OCI-M2 (cell line): ENCODE measurements at regions not wholly inside any gene's neighbourhood (a gene's known extent, or its start where the extent isn't known, plus 50 kb on each side); places are given as distances from the start of the nearest gene placed in this dataset.

Experiments
- DNase-seq: peaks from one replicate; lab custom pipeline; 2025; ENCODE audit not compliant: unreplicated experiment; lab: John Stamatoyannopoulos, UW

DNA sequence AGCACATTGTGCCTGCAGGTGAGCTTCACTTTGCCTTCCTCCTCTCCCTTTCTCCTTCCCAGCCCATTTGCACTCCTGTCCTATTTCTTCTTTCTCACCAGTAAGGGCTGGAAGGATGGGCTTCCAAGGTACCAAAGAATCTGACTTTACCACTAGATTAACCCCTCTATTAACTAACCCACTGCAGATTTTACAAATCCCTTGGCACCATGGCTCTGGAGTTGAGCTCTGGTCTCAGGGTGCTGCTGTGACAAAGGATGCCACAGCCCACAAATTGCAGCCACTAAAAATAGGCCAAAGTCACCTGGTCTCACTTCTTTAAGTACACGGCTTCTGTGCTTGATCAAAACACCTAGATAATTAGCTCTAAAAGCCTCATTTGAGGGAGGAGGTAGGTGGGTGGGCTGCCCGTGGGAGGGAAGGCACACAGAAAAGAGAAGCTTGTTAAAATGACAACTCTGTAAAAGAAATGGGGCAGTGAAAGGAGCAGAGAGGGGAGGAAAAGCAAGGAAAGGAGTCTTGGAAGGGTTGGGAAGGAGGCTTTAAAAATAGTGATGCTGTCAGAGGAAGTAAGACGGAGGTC, 327.4 kb downstream of the DRD1 start:
- DNase-seq = no peak

DNA sequence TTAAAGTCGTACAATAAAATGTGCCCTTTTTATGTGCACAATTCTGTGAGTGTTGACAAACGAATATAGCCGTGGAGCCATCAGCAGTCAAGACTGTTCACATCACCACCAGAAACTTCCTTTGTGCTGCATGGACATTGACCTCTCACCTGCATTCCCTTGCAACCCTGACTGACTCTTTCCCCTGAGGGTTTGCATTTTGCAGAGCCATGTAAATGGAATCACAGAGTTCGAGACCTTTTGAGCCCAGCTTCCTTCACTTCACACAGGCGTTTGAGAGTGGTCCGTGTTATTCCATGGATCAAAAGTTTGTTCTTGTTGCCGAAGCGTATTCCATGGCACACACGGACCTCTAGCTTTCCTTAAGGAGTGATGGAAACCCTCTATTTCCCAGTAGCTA, 328.2 kb downstream of the DRD1 start:
- no peak for DNase-seq

DNA sequence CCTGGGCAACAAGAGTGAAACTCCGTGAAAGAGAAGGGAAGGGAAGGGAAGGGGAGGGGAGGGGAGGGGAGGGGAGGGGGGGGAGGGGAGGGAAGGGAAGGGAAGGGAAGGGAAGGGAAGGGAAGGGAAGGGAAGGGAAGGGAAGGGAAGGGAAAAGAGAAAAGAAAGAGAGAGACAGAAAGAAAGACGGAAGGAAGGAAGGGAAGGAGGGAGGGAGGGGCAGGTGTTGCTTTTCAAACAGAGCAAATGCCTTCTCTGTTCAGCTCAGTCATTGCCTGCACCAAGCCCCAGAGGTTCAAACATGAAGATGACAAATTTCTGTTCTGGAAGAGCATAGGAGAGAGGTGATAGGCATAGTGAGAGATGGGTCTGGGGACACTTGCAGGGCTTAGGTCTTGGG, 330.0 kb downstream of the DRD1 start:
- DNase-seq = no peak

DNA sequence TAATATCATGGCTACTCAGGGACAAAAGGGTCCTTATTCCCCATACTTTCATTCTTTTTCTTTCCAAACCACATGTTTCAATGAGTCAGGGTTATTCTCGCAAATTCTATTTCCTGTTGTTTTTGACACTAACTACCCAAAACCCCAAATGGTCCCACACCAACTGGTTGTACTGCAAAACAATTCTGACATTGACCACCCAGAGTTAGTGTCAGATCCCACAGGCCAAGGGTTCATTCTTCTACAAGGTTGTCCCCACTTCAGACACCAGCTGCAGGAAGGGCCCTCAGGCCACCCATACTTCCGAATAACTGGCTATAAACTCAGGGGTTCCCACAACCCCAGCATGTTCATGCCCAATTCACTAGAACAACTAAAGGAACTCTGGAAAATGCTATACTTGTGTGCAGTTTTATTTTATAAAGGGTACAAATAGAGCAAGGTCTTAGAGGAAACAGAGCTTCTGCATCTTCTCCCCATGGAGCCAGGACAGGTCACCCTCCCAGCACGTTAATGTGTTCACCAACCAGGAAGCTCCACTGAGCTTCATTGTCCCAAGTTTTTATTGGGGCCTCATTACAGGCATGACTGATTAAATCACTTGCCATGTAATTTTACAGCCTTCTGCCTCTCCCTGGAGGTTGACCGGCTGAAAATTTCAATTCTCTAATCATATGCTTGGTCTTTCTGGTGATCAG, 334.8 kb downstream of the DRD1 start:
- no peak for DNase-seq

DNA sequence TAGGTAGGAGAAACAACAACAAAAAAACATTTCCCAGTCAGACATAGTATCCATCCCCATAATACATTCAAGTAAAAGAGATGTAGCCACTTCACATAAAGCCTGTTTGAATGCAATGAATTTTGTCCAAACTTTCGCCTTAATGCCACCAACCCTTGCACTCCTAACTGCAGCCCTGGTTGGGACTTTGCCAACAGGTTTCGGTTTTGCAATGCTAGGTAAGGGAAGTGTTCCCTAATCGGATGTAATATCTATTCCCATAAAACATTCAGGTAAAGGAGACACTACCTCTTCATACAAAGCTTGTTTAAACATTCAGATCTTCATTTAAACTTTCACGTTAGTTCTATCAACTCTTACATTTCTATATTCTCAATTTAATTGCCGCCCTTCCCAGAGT, 336.1 kb downstream of the DRD1 start:
- no peak for DNase-seq

DNA sequence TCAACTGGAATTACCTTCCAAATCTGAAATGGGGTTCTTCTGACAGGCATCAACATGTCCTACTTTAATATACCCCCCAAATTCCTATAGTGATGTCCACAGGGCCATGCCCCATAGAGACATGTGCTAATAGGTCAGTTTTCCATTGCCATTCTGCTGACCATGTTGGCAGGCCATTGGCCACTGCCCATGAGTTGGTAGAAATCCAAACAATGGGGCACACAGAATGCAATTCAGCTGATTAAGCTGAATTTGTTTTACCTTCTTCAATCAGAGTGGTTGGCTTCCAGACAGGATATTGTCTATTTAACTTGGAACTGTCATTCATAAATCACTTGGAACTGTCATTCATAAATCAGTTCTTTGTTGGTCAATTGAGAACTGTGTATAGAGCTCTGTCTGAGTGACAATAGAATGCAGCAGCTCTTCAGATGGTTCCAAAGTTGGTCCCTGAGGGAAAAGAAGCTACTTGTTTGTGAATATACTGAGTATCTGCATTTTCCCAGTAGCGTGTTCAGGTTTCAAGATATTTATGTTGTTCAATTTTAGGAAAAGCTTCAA, 336.9 kb downstream of the DRD1 start:
- no peak for DNase-seq

DNA sequence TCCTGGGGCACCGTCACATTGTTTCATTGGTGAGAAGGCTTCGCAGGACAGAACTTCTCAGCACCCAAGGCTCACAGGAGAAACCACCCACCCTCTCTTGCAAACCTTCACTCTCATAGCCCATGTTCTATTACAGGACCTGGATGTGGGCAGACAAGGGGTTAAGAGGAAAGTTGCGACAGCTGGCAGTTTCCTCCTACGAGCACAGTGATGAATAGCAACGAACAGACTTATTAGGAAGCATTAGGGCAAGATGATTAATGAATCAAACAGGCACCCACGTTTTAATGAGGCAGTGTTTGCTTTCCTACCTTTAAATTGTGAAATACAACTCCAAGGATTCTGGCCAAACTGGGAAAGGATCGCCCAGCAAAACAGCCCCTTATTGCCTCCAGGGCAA, 339.3 kb downstream of the DRD1 start:
- DNase-seq = no peak

DNA sequence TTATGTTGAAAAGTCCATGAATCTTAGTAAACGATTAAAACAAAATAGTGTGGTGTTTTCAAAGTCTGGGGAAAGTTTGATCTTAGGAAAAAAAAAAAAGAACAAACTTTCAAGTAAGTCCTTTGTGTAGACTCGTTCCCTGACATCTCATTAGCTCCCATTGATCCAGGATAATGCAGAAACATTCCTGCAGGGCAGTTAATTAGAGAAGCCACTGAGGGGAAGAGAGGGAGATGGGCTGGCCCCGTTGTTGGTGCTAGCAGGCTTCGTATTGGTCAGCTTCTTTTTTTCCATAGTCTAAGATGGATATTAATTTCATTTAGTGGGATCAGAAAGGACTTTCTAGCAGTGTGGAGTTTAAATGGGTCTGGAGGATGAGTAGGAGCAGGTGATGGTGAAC, 340.2 kb downstream of the DRD1 start:
- no peak for DNase-seq

DNA sequence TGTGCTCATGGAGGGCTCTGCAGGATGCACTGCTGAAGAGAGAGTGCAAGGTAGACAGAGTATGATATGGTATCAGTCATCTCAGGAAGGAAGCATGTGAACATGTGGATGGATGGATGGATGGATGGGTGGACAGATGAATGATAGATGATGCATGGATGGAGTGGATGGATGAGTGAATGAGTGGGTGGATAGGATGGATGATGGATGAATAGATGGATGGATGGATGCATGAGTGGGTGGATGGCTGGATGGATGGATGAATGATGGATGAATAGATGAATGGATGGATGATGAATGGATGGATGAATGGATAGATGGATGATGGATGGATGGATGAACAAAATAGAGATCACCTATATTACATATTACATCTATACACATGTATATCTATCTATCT, 341.3 kb downstream of the DRD1 start:
- no peak for DNase-seq

DNA sequence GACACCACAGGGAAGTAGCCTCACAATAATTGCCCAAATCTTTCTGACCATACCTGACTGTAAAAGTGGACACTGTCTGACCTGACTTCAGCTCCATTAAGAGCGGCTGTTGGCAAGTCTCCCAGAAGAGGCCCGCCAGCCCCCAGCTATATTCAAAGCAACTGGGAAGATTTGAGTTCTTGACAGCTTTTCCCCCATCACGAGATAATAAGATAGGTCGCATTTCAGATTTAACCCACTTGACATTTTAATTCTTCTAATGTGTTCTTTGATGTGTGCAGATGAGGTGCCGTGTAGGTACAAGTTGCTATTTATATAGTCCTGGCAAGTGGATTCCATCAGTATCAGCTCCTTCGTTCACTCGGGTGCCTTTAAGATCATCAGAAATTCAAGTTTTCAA, 345.7 kb downstream of the DRD1 start:
- no peak for DNase-seq

DNA sequence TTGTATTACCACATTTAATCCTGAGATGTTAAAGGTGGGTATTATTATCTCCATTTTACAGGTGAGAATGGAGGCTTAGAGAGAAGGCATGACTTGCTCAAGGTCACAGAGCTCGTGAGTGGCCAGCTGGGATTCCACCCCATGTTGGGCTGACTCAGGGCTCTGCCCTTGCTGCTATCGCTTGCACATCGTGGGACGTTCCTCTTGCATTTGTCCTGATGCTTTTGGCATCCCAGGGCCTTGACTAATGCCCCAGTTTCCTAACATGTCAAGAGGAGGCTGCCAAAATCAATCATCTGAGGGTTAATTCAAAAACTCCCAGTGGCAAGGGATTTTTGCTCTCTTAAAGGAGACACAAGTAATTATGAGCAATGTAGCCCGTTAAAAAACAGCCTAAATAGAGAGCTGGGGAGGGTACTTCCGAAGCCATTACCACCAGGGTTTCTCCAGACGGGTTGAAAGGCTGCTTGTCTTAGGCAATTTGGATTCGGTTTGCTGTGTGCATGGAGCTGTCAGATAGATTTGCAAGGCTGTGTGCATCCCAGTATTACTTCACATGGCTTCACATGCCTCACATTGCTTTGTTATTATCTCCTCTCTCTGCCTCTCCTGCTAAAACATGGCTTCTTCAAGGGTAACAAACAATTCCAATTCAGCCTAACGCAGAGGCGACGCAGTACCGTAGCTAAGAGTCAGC, 347.4 kb downstream of the DRD1 start:
- no peak for DNase-seq

DNA sequence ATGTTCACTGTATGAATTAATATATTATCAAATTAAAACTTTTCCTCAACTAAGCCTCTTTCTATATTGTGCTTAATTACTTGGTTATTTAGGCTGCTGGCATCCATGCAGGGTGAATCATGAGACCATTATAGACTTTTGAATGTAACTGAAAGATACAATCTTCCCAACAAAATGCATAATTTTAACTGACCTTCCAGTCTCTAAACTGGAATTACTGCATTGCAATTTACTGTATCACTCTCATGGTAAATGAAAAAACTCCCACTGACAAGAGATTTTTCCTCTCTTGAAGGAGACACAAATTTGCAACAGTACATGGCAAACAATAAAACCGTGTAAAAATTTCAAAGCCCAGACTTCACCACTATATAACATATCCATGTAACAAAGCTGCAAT, 349.5 kb downstream of the DRD1 start:
- no peak for DNase-seq

DNA sequence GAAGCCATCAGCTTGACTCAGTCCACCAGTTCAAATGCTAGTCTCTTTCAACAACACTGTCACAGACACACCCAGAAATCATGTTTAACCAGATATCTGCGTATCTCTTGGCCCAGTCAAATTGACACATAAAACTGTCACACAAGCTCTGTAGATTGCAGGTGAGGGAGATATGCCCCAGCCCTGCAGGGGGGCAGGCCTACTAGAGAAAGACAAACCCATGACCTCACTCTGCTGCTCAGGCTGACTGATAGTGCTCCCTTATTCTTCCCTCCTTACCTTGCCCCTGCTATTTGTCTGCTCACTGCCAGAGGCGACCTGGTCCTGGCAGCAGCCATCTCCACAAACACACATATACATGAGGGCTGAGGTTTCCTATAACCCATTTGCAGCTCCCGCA, 351.3 kb downstream of the DRD1 start:
- DNase-seq = no peak

DNA sequence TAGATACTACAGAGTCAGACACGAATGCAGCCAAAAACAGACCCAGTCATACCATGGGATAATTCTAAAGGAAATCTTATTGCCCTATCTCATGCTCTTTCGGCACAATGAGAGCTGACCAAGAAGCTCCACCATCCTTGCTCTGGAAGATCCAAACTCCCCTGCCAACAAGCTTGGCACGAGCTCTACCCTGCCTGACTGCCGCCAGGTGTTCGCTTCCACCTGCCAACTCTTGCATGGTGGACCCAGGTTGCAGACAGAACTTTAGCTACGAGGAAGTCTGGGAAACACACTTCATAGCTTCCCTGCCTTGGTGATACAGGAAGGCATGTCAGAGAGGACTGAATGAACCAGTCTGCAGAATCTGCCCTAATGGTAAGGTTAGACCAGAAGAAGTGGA, 355.0 kb downstream of the DRD1 start:
- DNase-seq = no peak

DNA sequence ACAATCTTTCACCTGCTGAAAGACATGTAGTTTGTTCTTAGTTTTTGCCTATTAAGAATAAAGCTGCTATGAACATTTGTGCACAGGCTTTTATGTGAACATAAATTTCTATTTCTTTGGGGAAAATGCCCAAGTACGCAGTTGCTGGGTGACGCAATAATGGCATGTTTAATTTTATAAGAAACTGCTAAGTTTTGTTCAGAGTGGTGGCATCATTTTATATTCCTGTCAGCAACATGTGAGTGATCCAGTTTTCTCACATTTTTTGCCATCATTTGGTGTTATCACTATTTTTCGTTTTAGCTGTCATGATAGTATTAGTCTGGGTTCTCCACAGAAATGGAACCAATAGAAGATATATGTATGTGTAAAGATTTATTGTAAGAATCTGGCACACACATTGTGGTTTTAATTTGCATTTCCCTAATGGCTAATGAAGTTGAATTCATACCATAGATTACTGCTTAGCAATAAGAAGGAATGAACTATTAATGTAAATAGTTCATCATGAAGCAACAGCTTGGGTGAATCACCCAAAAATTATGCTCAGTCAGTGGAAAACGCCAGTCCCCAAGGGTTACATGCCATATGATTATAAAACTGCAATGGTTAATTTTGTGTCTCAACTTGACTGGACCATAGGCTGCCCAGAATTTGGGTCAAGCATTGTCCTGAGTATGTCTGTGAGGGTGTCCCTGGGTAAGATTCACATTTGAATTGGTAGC, 358.6 kb downstream of the MSX2 start:
- DNase-seq = no peak

DNA sequence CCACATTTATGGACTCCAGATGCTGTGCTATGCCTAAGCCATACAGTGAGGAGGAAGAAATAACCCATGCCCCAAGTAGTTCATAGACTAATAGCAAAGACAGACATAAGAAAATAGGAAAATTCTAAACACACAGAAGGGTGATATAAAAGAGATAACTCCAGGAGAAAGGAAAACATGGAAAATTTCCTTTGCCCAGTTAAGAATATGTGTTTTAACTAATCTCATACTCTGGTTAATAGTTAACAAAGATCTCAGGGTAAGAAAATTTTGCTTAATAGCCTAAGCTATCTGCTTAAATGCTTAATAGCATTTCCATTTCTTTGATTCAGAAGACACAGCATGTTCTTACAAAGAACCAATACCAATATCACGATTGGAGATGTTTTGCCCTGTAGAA, 358.0 kb downstream of the MSX2 start:
- DNase-seq = no peak

DNA sequence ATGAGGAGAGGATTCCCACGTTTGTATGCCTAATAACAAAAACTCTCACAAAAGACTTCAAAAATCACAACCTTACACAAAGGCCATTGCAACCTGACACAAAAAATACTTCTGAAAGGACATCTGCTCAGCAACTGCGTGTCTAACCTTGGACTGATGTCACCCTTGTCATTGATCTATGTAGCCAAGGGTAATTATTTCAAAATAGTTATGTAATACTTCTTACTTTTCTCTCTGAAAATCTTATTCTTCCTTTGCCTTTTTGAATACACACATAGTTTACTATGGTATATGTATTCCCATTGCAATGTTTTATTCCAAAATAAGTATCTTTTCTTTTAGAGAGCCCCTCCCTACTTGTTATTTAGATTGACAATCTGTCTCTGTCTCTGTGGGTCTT, 355.3 kb downstream of the MSX2 start:
- DNase-seq = no peak

DNA sequence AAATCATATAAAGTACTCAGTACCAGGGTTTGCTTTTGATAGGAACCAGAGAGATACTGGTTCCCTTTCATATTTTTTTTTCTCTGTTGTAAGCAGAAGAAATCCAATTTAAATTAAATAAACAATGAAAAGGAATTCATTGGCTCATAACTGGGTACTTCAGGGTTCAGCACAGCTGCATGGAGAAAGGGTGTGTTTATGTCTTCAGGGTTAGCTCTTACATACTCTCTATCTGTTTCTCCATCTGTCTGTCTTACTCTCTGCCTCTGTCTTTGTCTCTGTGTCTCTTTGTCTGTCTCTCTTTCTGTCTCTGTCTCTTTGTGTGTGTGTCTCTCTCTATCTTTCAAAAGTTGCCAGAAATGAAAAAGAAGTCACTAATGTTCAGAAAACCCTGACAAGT, 345.9 kb downstream of the MSX2 start:
- no peak for DNase-seq

DNA sequence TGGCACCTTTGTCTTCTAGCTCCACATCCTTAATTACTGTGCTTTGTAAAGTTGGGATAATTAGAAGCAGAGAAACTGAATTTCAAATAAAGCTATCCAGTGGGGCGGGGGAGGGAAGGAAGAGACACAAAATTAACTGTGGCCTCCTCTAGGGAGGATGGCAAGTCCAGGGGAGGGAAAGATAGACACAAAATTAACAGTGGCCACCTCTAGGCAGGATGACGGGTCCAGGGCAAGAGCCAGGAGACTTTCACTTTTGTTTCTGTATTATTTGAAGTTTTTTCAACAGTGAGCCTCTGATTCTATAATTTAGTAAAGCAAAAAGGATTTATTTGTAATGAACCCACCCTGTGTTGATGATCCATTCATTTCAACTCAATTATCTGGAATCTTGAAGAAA, 335.9 kb downstream of the MSX2 start:
- no peak for DNase-seq

DNA sequence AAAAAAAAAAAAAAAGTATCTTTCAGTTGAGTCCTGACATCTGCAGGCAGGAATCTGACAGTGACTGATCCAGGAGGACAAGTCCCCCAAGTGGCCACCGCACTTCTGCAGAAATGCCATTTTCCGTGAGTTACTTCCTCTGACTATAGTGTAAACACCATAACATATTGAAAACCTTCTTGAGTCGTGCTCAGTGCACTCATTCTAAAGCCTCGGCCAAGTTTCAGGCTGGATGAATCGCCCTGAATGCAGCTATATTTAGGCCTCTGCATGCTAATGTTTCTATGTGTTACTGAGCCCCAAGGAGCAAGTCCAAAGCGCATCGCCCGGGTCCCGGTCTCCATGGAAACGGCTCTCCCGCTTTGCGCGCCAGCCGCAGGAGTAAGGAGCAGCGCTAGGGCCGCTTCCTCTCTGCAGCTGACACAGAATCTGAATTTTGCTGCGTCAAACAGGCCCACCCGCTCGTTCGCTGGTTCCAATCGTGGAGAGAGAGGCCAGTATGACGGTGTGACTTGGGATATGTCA, 335.4 kb downstream of the MSX2 start:
- no peak for DNase-seq

DNA sequence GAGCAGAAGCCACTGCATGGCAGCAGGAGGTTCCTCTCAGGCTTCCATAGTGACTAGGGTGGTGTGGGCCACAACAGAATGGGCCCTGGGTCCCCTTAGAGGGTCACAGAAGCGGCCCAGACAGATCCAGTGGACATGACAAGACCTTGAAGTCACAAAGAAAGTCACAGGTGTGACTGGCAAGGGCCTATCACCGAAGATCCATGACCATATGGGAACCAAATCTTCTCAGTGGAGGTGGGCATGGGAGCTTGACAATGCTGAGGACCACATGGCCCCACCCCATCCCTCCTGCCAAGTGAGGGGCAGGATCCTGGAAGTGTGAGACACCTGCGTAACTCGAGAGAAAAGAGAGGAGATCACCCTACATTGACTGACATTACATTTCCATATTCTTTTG, 332.4 kb downstream of the MSX2 start:
- DNase-seq = no peak
